Activated T-helper 1 cell treated with anti-CD3 and anti-CD28 coated beads, Interleukin-2, amount 50 U/mL, for 16 hours (primary cell): ENCODE measurements at regions not wholly inside any gene's neighbourhood (a gene's known extent, or its start where the extent isn't known, plus 50 kb on each side); places are given as distances from the start of the nearest gene placed in this dataset.

ENCODE experiments used
- DNase-seq, 2 donors: peaks; one replicate each; pipeline ENCODE4 v3.0.0-alpha.2; 2020; ENCODE audit warnings: low read depth in 1 of 2, low spot score in 1 of 2

DNA sequence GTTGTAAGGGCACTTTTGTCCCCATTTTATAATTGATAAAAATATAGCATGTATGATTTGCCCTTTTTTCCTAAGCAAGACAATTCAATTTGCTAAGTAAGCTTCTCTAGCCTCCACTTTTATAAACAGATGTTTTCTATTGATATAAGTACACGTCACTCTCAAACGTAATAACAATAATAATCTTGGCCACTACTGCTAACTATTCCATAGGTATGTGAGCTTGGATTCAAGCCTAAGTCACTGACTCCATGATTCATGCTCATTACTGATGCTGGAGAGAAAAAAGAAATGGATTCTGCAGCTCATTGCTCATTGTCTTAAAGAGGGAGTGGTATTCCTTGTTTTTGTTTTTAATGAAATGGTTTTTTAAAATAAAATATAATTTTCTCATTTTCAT, 661.0 kb downstream of the GALC start:
- no peak for DNase-seq

DNA sequence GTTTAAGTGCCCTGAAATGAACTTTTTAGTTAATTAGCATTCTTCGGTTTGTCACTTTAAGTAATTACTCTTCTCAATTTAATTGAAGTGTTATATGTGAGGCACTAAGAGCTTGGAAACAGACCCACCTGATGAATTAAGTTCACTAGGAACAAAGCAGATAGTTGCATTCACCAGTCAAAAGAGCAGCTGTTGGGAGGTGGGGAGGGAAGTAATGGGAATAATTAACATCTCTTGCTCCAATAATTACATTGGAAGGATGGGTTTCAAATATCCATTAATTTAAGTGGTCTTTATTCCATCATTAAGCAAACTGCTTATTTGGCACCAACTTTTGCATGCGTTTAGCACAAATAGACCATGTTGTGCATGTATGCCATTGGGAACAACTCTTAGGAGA, 667.2 kb downstream of the GALC start:
- no peak for DNase-seq

DNA sequence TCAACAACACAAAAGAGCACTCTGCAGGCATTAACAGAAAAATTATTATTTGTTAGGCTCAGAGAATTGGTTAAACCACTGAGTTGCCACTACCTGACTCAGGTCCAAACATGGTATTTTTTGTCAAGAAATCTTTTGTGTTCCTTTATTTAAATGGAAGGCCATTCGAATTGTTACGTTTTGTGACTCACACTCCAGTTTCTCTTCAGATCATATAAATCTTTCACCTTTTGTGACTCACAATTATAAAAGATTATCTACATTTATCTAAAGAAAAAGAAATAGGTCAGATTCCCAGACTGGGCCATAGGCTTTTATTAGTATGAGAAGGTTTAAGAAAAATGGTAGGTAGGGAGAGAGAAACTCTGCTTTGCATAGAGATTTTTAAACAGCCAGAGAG, 669.8 kb downstream of the GALC start:
- DNase-seq: no peak

DNA sequence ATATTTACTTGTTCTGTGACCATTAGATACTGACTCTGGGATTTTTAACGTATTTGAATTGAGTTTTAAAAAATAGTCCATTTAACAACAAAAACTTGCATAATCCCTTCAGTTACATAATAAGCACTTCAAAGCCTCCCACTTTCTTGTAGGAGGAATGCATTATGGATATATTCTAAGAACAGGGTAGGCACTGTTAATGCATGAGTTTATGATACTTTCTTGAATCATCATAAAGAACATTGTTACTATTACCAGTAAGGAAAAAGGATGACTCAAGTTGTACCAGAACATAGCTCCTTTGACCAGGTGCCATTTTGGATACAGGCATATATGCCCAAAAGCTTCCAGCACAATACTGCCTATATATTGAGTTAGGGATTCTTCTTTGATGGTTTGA, 671.4 kb downstream of the GALC start:
- DNase-seq: no peak

DNA sequence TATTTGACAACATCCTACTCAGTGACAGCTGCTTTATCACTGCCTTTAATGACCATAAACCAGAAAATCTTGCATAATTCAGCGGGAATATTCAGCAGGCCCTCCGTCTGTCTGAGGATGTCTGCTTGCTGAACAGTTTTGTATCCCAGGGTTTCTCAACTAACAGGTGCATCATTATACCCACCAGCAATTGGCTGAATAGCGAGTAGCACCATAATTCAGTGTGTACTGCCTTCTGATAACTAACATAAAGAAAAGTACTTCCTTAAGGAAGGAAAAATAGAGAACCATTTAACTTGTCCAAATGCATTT, 680.1 kb downstream of the GALC start:
- DNase-seq: no peak

DNA sequence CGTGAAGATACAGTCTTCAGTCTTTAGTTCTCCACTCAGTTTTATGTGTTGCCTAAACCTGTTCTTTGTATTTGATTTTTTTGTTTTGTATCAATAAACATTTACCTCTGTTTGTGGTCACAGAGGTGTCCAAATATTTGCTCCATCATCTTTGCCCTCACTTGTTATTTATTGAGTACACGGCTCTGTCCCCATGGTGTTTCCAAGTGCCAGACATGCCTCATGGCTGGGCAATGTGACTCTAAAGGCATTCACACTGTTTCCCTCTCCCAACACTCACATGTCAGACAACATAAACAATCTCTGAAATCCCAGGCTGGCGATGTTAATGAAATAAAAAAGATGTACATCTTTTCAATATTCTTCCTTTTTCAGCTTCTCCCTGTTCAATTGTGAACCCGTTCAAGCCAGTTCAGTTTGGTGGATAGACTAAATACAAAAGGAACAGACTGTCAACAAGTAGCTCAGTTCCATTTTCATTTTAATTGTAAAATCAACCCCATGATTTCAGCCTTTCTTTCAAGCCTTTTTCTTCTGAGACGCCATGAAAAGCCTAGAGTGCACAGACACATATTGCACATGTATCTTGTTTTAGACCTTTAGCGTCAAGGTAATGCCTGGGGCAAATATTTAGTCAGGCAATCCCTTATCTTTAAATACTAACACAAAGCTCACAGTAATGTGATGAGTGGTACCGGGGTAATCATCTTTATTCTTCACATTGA, 680.7 kb downstream of the GALC start:
- DNase-seq: no peak

DNA sequence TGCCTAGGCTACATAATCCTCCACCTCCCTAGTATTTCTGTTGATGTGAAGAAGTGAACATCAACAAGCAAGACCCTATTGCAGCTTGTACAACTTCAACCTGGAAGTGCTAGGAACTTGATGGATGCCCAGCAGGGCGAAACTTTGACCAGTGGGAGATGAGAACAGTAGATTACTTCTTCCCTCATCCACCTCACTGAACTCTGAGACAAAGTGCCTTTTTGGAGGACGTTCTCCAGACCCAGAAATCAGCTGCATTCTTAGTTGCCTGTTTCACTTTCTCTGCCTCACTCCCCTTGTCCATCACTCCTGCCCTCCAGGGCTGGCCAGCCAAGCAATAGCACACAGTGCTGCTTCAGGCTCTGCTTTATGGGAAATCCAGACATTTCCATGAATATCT, 683.4 kb downstream of the GALC start:
- no peak for DNase-seq

DNA sequence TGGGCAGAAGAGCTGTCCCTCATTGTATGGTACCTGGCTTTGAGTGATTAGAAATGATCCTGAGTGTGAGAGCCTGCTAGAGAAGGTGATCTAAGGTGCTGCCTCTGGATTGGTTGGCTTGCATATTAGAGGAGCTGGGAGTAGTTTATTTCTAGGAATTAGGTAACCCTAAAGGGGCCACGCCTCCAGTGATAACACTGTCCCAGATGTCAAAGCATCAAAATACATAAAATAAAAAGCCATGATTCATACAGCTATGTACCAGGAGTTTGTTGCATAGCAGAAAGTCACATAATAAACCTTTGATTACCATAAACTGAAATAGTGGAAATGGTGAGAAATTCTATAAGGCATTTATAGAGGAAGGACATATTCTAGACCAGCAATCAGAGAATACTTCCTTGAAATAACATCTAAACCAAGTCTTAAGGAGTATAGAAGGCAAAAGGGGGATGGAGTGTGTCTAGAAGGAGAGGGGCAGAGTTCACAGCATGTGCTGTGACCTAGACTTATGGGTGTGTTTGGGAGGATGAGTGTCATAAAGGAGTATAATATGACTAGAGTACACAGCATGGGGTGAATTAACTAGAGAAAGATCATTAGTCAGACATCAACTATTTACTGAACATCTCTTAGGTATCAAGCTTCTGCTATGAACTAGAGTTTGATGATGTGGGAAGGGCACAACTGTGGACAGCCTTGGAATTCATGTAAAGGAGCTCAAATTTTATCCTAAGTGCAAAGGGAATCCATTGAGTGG, 686.4 kb downstream of the GALC start:
- no peak for DNase-seq

DNA sequence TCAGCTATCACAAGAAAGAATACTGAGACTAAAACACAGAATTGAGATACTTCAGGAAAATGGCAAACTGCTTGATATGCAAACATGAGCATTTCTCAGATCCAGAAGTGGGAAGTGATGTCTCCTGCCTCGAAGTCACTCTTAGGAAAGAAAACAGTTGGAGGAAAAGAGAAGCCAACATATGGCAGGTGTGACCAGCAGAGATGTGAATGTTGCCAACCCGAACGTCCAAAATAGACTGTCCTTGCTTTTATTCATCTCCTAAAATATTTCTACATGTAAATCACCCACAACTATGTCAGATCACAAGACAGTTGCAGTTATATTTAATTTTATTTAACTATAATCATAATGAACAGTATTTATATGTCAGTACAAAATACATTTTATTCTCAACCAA, 687.6 kb downstream of the GALC start:
- DNase-seq: no peak

DNA sequence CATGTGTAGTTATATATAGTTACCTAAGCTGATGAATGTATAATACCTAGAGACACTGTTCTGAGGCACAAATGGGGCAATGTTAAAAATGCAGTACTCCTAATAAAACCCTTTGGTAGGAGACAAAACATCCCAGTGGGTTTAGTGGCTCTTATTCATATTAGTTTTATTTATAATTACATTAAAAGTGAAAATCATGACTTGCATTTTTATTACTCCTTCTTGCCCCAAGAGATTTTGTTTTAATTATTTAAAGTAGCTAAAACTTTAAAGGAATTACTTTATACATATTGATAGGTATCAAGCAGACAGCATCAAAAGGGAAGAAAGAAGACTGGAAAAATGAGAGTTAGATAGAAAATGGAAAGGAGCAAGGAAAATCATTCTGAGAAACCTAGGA, 688.6 kb downstream of the GALC start:
- no peak for DNase-seq

DNA sequence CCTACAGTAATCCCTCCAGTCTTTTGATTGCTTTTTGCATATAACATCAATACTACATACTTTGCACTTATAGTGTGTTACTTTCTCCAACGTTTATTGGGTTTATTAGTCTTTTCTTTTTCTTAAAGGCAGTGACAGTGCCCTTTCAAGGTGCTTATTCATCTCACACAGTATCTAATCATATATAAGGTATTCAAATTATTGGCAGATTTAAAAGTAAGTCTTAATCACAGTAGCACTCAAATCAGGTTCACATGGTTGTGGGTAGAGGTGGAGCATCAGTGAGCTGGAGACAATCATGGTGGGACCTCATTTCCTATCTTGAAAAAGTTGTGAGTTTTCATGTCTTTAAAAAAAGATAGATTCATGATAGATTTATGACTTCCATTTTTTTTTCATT, 706.2 kb downstream of the GALC start:
- no peak for DNase-seq

DNA sequence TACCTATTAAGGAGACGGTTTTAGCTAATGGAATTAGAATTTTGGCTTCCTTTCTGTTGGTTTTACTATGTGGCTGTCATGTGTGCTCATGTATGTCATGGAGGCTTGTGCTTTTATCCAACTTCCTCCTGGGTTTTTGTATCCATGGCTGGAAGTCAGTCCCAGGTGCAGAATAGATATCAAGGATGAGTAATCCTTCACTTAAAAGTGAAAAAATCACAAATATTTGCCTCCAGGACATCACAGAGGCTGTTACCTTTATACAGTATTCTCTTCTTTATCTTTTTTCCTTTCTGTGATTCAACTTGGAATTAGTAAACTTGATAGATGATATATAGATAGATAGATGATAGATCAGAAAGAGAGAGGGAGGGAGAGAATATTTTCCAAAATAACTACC, 706.8 kb downstream of the GALC start:
- DNase-seq: no peak

DNA sequence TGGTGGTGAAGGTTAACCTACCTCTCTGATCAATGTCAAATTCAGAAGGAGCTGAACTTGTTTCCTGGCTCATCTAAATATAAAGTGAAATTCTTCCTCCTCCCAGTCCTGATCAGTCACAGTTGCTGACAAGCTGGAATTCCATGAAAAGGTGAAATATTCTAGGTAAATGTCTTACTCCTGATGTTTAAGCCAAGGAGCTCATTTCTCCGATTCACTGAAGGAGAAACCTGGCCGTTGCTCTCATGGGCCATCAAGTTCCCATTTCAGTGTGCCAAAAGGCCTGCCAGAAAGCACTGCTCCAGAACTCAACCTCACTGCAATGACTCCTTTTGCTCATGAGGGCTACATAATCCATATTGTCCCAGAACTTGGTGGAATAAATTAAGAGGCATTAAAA, 707.5 kb downstream of the GALC start:
- no peak for DNase-seq

DNA sequence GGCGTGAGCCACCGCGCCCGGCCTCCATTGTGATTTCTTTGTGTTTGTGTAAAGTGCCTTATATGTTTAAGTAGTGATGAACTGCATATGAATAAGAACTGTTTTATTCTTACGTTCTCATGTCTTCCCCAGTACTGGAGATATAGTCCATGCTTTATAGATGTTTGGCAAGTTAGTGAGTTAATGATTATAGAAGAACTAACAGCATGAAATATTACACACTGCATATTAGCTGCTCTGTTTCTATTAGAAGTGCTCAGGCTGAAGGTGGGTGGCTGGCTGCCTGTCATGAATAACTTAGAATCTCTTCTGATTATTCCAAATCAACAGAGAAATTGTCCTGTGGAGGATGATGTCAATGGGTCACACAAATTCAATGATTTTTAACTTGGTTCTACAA, 709.4 kb downstream of the GALC start:
- no peak for DNase-seq

DNA sequence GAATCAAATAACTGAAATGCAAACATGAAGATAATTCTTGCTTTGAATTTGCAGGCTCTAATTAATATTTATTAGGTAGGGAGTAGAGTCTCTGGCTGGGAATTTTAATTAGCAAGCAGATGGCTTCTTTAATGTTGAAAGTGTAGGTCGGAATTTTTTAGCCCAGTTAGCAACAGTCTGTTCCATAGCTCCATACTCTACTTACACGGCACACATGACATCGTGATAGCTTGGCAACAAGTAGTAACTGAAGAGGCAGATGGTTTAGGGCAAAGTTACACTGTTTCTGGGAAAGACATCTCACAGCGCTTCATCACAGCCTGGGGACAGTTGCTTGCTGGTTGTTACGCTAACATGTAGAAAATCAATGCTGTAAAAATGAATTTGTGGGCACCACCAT, 710.7 kb downstream of the GALC start:
- no peak for DNase-seq

DNA sequence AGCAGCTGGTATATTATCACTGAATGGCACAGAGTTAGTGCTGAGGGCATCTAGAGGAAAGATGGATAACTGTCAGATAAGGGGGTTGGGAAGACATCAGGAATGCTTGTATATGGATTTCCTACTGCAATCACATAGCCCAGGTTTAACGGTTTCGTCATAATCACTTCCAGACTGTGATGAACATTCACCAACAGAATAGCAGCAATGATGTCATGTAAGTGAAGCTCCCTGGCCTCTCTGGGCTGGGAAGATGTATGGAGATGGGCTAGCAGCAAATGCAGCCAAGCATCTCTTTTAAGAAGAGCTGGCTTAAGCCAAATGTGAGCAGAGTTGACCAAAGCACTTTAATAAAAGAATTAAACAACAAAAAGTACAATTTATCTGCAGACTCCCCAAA, 714.6 kb downstream of the GALC start:
- DNase-seq: no peak

DNA sequence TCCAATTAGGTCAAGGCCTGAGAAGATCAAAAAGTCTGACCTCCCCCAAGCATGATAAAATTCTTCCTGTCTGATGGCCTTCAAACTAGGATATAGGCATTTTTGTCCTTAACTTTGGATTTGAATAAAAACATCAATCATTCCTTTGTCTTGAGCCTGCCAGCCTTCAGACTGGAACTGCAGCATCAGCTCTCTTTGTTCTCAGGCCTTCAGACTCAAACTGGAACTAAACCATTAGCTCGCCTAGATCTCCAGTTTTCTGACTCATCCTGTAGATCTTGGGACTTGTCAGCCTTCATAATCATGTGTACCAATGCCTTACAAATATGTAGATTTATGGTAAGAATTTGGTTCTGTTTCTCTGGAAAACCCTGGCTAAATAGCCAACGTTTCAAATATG, 721.7 kb downstream of the GALC start:
- no peak for DNase-seq

DNA sequence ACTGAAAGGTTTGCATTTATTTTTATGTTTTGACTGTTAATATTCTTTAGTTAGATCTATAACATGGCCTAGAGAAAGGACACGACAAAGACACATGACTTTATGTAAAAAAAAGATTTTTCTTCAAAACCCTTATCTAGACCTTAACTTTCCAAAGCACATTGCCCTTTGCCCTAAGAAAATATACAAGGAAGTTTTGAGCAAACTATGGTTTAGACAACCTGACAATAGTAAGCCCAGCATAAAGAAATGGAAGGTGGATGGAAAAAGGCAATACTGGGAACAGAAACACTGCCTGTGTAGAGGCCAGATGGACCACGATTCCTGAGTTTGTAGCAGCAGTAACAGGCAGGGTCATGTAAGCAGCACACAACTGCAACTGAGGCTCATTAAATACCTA, 724.0 kb downstream of the GALC start:
- DNase-seq: no peak

DNA sequence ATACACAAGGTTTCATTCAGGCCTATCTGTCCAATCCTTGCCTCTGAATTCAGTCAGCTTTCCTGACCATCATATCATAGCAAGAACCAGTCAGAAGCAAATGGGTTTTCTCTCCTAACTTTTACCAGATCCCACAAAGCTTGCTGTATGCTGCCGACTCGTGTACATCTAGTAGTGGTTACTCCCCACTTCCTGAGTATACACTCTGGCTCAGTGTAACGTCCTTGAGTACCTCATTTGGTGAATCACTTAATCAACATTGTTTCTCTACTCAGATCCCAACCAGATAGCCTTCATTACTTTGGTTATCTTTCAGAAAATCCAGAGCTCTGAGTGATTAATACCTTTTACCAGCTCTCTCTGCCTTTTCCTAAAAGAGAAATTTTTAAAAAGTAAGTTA, 728.2 kb downstream of the GALC start:
- DNase-seq: no peak

DNA sequence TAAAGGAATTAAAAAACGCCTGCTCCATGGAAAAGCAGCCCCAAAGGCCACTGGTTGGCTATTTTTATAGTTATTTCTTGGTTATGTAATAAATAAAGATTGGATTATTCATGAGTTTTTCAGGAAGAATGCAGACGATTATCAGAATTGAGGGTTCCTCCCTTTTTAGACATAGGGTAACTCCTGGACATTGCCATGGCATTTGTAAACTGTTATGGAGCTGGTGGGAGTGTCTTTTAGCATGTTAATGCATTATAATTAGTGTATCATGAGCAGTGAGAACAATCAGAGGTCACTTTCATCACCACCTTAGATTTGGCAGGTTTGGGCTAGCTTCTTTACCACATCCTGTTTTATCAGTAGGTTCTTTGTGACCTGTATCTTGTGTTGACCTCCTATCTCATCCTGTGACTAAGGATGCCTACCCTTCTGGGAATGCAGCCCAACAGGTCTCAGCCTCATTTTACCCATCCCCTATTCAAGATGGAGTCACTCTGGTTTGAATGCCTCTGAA, 728.7 kb downstream of the GALC start:
- no peak for DNase-seq

DNA sequence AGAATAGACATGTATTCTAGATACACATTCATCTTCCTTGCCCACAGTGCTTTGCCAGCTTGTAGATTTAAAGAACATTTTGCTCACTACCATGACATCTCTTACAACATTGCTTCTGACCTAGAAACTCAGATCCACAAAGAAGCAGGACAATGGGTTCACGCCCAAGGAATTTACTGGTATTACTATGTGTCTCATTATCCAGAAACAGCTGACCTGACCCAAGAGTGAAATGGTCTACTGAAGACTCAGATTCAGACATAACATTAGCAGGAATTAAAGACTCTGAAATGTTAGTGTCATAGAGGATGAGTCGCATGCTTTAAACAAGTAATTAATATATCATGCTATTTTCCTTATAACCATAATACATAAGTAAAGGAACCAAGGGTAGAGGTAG, 731.4 kb downstream of the GALC start:
- DNase-seq: no peak

DNA sequence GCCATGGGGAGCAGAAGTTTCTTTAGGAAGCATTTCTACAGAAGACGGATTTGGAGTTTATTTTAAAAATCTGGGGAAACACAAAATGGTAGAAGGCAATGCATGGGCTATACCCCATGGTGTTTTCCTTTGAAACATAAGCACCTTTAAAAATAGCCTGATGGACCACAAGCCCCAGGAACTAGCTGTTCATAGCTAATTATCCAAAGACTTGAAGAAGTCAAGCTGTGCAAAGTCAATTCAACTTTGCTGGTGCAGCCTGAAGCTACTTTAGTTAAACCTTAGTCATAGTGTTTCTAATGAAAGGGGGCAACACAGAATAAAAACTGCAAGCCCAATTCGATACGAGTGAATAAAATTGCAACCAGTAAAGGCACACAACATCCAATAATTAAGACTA, 732.5 kb downstream of the GALC start:
- DNase-seq: no peak

DNA sequence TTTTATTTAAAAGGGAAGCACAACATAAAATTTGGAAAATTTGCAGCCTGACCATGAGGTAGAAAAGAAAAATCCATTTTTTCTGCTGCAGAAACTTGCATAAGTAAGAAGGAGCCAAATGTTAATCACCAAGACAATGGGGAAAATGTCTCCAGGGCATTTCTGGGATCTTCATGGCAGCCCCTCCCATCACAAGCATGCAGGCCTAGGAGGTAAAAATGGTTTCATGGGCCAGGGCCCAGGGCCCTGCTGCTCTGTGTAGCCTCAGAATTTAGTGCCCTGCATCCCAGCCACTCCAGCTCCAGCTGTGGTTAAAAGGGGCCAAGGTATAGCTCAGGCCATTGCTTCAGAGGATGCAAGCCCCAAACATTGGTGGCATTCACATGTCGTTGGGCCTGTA, 735.6 kb downstream of the GALC start:
- DNase-seq: no peak
